ENCODE measurements at regions not wholly inside any gene's neighbourhood (a gene's known extent, or its start where the extent isn't known, plus 50 kb on each side); places are given as distances from the start of the nearest gene placed in this dataset.

GRCh38 chr4:107512549-107512948 is 207.5 kb downstream of the PAPSS1 start:
- no peak for DNase-seq (ENCODE audit: low read depth, low spot score)
- H3K4me2 ChIP-seq (ENCODE audit: low read length) = no peak overlapping the region
- H3K9me2 ChIP-seq (ENCODE audit: insufficient read depth) = no peaks in the 10 kb centered on the region
- H3K4me3 ChIP-seq (replicated peaks in 1 of 2; ENCODE audit: low read depth in 1 of 2, low read length in 2 of 2) = no peak overlapping the region
- no peak for ATAC-seq
- no peaks in the 10 kb centered on the region for H3K79me2 ChIP-seq (ENCODE audit: insufficient read depth, low read length)
- no peak overlapping the region for H3K9ac ChIP-seq (ENCODE audit: low read length)
- POLR2A ChIA-PET = no interaction called here
- TF ChIP-seq YY1 (IDR thresholded peaks at IDR 0.05; ENCODE audit: extremely low read depth, insufficient replicate concordance, low read depth, low read length) (no peak), SIN3A (IDR thresholded peaks at IDR 0.05; ENCODE audit: low read depth) (no peak), CEBPB (IDR thresholded peaks at IDR 0.05; ENCODE audit: low read depth) (no peak), SP1 (IDR thresholded peaks at IDR 0.05; ENCODE audit: low read depth) (no peak), RAD21 (IDR thresholded peaks at IDR 0.05; ENCODE audit: low read depth) (no peak), TCF7L2 (IDR thresholded peaks at IDR 0.05; ENCODE audit: borderline replicate concordance, extremely low read depth, insufficient read depth, insufficient read length) (no peak), EGR1 (IDR thresholded peaks at IDR 0.05; ENCODE audit: low read depth) (no peak), CTCF (IDR thresholded peaks at IDR 0.05 in 2 of 3, conservative IDR thresholded peaks at IDR 0.05 in 1 of 3; ENCODE audit: borderline replicate concordance in 1 of 3, insufficient read depth in 1 of 3, low read depth in 2 of 3, low read length in 2 of 3) (no peak), MAX (IDR thresholded peaks at IDR 0.05) (no peak)
- TF ChIP-seq, protein P1, sequence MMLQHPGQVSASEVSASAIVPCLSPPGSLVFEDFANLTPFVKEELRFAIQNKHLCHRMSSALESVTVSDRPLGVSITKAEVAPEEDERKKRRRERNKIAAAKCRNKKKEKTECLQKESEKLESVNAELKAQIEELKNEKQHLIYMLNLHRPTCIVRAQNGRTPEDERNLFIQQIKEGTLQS (IDR thresholded peaks at IDR 0.05) = no peak
- H4K20me1 ChIP-seq (ENCODE audit: insufficient read depth) = no peaks in the 10 kb centered on the region
- CTCF ChIA-PET = no interaction called here
- no peaks in the 10 kb centered on the region for H3K4me1 ChIP-seq (ENCODE audit: control insufficient read depth in 1 of 2, insufficient read depth in 2 of 2, low read length in 2 of 2)
- H3K27ac ChIP-seq (ENCODE audit: low read depth, low read length) = no peak overlapping the region
- no peaks in the 10 kb centered on the region for H3K27me3 ChIP-seq (ENCODE audit: insufficient read depth, low read length)
- intact Hi-C loops (cut with micrococcal nuclease) = loop anchor here (10.0 kb wide), 1 partner anchor 328 kb away; no protein-coding TSS in a partner anchor
- BruUV-seq (replicated peaks) = no TSS peak
- RAD21 ChIA-PET (ENCODE audit: low non-redundant PET in 1 of 2, low total read pairs in 2 of 2, uncharacterized antibody in 2 of 2, unreplicated experiment in 2 of 2) = no interaction called here
- H2AFZ ChIP-seq (ENCODE audit: low read depth, low read length, poor library complexity, severe bottlenecking) = no peak overlapping the region
- H3K9me3 ChIP-seq (ENCODE audit: control insufficient read depth in 1 of 2, insufficient read depth in 1 of 2, low read depth in 1 of 2, low read length in 2 of 2) = no peaks in the 10 kb centered on the region
- no peaks in the 10 kb centered on the region for H3K36me3 ChIP-seq (ENCODE audit: control insufficient read depth in 1 of 2, insufficient read depth in 2 of 2, low read length in 2 of 2)
